HL-60 (cell line): ENCODE measurements at regions not wholly inside any gene's neighbourhood (a gene's known extent, or its start where the extent isn't known, plus 50 kb on each side); places are given as distances from the start of the nearest gene placed in this dataset.

Source experiments
- DNase-seq, 2 experiments: peaks; one replicate each; pipeline ENCODE4 v3.0.0-alpha.2; 2010 to 2020; ENCODE audit warnings: low read depth in 1 of 2, low spot score in 1 of 2
- H3K27ac ChIP-seq: fragments of 250-450 bp; sonication (Bioruptor Pico); replicated peaks from 2 replicates; pipeline ENCODE4 v1.5.1; 2020; ENCODE audit warnings: mild to moderate bottlenecking, moderate library complexity
- H3K27me3 ChIP-seq: fragments of 250-450 bp; sonication (Bioruptor Pico); 2 replicates; pipeline ENCODE4 v1.5.1; 2021; ENCODE audit warnings: mild to moderate bottlenecking, moderate library complexity; ENCODE audit not compliant: insufficient read depth, poor library complexity, severe bottlenecking
- H3K4me3 ChIP-seq: replicated peaks from 2 replicates; pipeline ENCODE4 v1.5.1; 2011; ENCODE audit warnings: mild to moderate bottlenecking, control low read depth, low read length; ENCODE audit not compliant: insufficient read depth
- GABPA ChIP-seq: IDR thresholded peaks from 2 replicates; pipeline ENCODE4 v1.6.1; 2012; ENCODE audit warnings: low read depth
- POLR2AphosphoS5 ChIP-seq: IDR thresholded peaks from 2 replicates; pipeline ENCODE4 v1.6.1; 2012; ENCODE audit warnings: low read depth
- SPI1 ChIP-seq: IDR thresholded peaks from 2 replicates; pipeline ENCODE4 v1.6.1; 2012; ENCODE audit warnings: low read depth, mild to moderate bottlenecking, borderline replicate concordance
- TF ChIP-seq, protein P1 (sequence below): IDR thresholded peaks from 2 replicates; pipeline ENCODE4 v1.6.1; 2012; ENCODE audit warnings: low read depth; ENCODE audit not compliant: insufficient replicate concordance
- TF ChIP-seq, protein P2 (sequence below): IDR thresholded peaks from one replicate; pipeline ENCODE4 v1.5.1; 2011; ENCODE audit warnings: low read length, control low read depth, inconsistent platforms; ENCODE audit not compliant: insufficient read depth

DNA sequence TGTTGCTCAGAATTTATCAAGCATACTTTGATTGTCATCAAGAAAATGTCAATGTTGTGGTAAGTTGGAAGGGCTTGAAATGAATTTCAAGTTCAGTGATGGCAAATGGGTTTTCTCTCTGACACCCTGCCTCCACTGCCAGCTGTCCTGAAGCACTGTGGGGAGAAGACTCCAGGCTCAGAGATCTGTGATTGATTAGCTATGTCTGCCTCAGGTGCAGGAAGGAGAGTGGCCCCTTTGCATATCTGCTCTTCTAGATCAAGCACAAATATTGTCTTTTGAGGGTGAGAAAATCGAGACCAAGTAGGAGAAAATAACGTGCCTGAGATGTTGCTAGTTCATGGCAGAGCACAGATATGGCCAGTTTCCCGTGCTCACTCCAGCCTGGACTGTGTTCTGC, 178.8 kb upstream of the GLI2 start:
- H3K27ac ChIP-seq = no peak overlapping the region
- TF ChIP-seq POLR2AphosphoS5 = no peak
- no peak overlapping the region for H3K4me3 ChIP-seq
- H3K27me3 ChIP-seq = no peaks in the 10 kb centered on the region
- no peak for DNase-seq

GRCh38 chr2:120558847-120559246, 176.8 kb upstream of the GLI2 start:
- no peak for DNase-seq
- Histone ChIP-seq H3K27ac (no peak overlapping the region), H3K27me3 (no peaks in the 10 kb centered on the region), H3K4me3 (no peak overlapping the region)
- TF ChIP-seq GABPA = no peak
- TF ChIP-seq SPI1 = no peak
- no peak for TF ChIP-seq POLR2AphosphoS5
- TF ChIP-seq, protein P1, sequence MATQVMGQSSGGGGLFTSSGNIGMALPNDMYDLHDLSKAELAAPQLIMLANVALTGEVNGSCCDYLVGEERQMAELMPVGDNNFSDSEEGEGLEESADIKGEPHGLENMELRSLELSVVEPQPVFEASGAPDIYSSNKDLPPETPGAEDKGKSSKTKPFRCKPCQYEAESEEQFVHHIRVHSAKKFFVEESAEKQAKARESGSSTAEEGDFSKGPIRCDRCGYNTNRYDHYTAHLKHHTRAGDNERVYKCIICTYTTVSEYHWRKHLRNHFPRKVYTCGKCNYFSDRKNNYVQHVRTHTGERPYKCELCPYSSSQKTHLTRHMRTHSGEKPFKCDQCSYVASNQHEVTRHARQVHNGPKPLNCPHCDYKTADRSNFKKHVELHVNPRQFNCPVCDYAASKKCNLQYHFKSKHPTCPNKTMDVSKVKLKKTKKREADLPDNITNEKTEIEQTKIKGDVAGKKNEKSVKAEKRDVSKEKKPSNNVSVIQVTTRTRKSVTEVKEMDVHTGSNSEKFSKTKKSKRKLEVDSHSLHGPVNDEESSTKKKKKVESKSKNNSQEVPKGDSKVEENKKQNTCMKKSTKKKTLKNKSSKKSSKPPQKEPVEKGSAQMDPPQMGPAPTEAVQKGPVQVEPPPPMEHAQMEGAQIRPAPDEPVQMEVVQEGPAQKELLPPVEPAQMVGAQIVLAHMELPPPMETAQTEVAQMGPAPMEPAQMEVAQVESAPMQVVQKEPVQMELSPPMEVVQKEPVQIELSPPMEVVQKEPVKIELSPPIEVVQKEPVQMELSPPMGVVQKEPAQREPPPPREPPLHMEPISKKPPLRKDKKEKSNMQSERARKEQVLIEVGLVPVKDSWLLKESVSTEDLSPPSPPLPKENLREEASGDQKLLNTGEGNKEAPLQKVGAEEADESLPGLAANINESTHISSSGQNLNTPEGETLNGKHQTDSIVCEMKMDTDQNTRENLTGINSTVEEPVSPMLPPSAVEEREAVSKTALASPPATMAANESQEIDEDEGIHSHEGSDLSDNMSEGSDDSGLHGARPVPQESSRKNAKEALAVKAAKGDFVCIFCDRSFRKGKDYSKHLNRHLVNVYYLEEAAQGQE = no peak
- TF ChIP-seq, protein P2, sequence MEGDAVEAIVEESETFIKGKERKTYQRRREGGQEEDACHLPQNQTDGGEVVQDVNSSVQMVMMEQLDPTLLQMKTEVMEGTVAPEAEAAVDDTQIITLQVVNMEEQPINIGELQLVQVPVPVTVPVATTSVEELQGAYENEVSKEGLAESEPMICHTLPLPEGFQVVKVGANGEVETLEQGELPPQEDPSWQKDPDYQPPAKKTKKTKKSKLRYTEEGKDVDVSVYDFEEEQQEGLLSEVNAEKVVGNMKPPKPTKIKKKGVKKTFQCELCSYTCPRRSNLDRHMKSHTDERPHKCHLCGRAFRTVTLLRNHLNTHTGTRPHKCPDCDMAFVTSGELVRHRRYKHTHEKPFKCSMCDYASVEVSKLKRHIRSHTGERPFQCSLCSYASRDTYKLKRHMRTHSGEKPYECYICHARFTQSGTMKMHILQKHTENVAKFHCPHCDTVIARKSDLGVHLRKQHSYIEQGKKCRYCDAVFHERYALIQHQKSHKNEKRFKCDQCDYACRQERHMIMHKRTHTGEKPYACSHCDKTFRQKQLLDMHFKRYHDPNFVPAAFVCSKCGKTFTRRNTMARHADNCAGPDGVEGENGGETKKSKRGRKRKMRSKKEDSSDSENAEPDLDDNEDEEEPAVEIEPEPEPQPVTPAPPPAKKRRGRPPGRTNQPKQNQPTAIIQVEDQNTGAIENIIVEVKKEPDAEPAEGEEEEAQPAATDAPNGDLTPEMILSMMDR = no peak

- H3K27ac ChIP-seq = no peak overlapping the region
Measured at GRCh38 chr2:120559401-120559800, 176.3 kb upstream of the GLI2 start.

GRCh38 chr2:120560330-120560729, 175.3 kb upstream of the GLI2 start:
- Histone ChIP-seq H3K27ac (no peak overlapping the region), H3K4me3 (no peak overlapping the region), H3K27me3 (no peaks in the 10 kb centered on the region)
- TF ChIP-seq SPI1 (no peak), POLR2AphosphoS5 (no peak), GABPA (no peak)
- TF ChIP-seq, protein P2 = no peak
- TF ChIP-seq, protein P1 = no peak
- DNase-seq = no peak

More at GRCh38 chr2:120559401-120559800, 176.3 kb upstream of the GLI2 start:
- TF ChIP-seq SPI1 = no peak
- TF ChIP-seq, protein P1 = no peak
- TF ChIP-seq GABPA = no peak
- TF ChIP-seq, protein P2 = no peak
- TF ChIP-seq POLR2AphosphoS5 = no peak
- Histone ChIP-seq H3K27me3 (no peaks in the 10 kb centered on the region), H3K4me3 (no peak overlapping the region)
- DNase-seq = no peak
